ENCODE measurements at regions not wholly inside any gene's neighbourhood (a gene's known extent, or its start where the extent isn't known, plus 50 kb on each side); places are given as distances from the start of the nearest gene placed in this dataset.
"Not testable (repeated sequence)": the region's sequence is repeated elsewhere in the genome, so short reads cannot be mapped to it uniquely, and the experiment has no call there.

- no peak for DNase-seq (ENCODE audit: low spot score)
These were observed 325.4 kb upstream of the MEF2C start for GRCh38 chr5:89208392-89208791.

- no peak for DNase-seq (ENCODE audit: low spot score)
These were observed 321.8 kb upstream of the MEF2C start for GRCh38 chr5:89204756-89205155.

- no peak for DNase-seq (ENCODE audit: low spot score)
These were observed 320.6 kb upstream of the MEF2C start for GRCh38 chr5:89203611-89204010.

DNA sequence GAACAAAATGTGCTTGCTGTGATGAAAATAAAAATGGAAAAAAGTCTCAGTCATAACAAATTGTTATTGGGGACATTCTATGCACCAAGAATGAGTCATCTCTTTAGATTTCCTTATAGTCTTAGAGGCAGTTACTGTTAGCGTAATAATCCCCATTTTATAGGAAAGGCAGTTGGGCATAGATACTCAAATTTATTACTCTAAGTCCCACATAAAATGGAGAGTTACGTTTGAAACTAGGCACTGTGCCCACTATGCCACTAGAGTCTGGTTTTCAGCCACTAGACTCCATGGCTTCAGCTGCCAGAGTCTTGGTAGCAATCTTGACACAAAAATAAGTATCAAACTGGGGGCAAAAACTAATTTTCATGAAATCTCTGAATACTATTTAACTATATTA, 317.9 kb upstream of the MEF2C start:
- no peak for DNase-seq (ENCODE audit: low spot score)

DNA sequence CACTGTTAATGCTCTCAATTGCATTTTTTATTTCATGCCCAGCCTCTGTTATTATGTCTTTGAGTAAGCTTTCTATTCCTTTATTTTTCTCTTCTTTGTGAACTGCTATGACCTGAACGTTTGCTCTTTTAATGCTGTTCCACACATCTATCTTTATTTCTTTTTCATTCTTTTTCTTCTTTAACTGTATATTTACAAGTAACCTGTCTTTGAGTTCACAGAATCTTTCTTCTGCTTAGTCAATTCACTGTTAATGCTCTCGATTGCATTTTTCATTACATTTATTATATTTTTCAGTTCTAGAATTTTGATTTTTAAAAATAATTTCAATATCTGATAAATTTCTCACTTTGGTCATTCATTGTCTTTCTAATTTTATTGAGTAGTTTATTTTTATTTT, 316.3 kb upstream of the MEF2C start:
- no peak for DNase-seq (ENCODE audit: low spot score)

GRCh38 chr5:89191374-89191773, 308.4 kb upstream of the MEF2C start:
- DNase-seq (ENCODE audit: low spot score), result no peak

DNA sequence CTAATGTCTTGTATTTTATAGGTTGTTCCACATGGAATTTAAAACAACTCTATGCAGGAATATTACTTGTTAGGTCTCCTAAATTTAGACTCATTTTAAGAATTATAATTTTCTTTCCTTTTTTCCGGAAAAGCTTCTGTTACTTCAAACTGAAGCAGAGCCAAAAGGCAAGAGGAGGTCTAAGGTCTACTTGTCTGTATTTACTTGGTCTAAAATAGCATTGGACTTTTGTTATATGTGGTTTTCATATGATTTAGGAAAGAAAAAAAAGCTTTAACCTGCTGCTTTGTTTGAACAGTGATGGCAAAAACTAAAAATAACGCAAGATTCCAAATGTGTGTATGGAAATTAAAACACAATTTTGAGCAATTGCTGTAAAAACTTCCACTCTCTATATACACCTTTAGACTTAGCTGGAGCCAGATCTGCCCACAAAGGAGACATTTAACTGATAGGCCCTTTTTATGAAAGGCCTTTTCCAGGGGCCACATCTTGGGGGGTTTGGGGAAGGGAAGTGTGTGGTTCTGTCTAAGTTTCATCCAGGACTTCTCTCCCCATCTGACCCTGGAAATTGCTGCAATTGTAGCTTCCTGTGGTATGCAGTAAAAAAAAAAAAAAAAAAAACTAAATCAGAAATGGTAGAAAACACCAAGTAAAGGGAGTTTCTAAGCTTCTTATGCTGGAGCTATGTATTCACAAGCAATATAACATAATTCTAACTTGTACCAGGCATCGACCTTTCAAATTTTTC, 307.7 kb upstream of the MEF2C start:
- no peak for DNase-seq (ENCODE audit: low spot score)

- DNase-seq (ENCODE audit: low spot score), result no peak
These were observed 305.0 kb upstream of the MEF2C start for GRCh38 chr5:89187883-89188465.

DNA sequence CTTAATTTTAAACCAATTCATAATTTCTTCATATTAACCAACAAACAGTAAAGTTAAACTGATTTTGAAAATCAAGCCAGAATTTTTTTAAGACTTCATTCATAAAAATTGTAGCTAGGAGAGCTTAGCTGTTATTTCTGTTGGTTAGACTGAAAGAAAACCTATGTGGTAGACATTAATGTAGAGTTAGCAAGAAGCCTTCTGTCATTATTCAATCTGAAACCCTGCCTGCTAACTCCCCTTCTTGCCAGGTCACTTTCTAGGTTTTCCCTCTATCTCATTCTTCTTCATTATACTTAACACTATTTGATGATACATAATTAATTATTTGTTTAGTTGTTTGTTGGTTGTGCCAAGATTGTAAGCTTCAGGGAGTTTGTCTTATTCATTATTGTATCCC, 304.3 kb upstream of the MEF2C start:
- no peak for DNase-seq (ENCODE audit: low spot score)

- DNase-seq (ENCODE audit: low spot score), result no peak
These were observed 298.6 kb upstream of the MEF2C start for GRCh38 chr5:89181546-89181945.

- no peak for DNase-seq (ENCODE audit: low spot score)
These were observed 296.7 kb upstream of the MEF2C start for GRCh38 chr5:89179731-89180130.

DNA sequence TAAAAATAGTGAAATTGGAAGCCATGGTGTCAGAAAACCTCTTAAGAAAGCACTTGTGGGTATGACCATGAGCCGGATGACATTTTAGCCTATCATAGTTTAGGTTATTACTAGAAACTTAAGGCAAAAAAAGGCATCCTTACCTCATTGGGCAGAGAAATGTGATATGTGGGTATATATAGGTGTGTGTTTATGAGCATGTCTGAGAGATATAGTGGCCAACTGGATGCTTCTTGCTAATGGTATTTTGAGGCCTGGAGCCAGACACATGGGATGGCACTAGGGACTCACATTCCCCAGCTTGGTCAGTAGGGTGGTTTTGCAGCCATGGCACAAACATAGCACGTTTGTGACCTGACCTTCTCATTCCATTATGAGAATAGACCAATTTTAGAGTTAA, 295.6 kb upstream of the MEF2C start:
- no peak for DNase-seq (ENCODE audit: low spot score)

GRCh38 chr5:89173528-89173927, 290.5 kb upstream of the MEF2C start:
- no peak for DNase-seq (ENCODE audit: low spot score)

DNA sequence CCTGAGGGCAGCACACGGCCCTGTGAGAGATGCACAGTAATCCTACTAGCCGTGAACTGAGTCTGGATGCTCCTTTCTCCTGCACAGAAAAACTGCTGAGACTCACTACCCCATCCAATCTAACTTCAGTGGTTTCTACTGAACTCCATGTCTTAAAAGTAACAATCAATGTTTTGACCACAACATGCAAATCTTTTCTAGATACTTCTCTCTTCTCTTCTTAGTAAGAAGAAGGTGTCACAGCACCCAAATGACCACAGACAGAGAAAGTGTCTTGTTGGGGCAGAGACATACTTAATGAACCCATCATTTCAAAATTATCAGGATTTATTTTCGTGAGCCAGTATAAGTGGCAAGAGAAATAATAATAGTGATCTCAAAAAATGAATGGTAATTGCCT, 285.8 kb upstream of the MEF2C start:
- no peak for DNase-seq (ENCODE audit: low spot score)

DNA sequence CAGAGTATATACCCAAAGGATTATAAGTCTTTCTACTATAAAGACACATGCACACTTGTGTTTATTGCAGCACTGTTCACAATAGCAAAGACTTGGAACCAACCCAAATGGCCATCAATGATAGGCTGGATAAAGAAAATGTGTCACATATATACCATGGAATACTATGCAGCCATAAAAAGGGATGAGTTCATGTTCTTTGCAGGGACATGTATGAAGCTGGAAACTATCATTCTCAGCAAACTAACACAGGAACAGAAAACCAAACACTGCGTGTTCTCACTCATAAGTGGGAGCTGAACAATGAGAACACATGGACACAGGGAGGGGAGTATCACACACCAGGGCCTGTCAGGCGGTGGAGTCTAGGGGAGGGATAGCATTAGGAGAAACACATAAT, 281.7 kb upstream of the MEF2C start:
- not testable (repeated sequence) for DNase-seq (ENCODE audit: low spot score)

DNA sequence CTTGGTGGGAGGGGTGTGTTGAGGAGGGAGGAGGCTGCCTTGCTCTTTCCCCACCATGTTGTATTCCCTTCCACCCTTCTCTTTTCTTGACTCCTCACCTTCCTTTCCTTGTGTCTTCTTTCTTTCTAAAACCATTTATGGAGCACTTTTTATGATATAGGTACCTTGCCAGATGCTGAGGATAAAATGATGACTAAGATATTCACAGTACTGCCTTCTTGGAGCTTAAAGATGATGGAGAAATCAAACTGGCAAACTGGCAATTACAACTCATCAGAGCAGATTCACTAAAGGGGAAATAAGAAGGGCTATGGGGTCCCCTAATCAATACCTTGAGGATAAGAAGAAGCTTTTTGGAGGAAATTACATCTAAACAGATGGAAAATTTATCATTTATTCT, 273.2 kb upstream of the MEF2C start:
- DNase-seq (ENCODE audit: low spot score), result no peak

DNA sequence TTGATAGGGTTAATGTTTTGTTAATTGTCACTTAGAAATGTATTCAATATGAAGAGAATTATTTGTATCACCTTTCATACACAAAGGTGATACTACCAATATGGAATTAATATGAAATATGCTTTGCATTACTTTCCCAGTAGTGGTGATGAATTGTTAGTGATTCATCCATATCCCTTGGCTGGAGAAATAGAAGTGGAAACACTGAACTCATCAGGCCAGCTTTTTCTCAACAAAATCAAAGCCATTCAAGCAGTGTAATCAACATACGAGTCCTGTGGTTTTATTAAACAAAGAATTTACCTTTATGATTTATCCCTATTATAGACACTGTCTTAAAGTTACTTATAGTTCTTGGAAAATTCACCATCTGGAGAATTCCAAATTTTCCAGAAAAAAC, 264.0 kb upstream of the MEF2C start:
- DNase-seq (ENCODE audit: low spot score), result no peak

DNA sequence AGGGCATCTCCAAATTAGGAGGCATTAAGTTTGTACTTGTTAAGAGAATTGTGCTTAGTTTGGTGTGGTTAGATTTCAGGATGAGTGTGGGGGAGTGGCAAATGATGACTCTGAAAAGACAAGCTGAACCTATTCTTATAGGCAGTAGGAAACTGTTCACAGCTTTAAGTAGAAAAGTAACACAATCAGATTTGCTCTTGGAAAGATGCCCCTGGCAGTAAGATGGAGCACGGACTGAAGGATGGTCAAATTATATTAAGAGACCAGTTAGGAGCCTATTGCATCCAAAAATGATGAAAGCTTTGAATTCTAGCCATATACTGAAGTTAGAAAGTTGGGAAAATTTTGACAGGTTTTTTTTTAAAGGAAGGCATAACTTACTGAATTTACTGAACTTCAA, 254.2 kb upstream of the MEF2C start:
- no peak for DNase-seq (ENCODE audit: low spot score)

DNA sequence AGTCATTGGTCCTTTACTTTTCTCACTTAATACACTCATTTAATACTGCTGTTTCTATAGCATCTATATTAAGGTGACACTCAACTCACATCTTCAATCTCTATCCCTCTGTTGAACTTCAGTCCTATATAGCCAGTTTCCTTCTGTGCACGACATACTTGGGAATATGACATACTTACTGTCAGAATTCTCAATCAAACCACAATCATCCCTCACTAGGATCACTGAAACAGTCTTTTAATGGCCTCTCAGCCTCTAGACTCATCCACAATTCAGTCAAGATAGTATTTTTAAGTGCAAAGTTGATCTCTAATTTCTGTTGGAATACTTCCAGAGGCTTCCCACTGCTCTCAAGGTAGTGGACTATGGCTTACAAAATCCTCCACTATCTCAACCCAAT, 251.0 kb upstream of the MEF2C start:
- DNase-seq (ENCODE audit: low spot score), result no peak

DNA sequence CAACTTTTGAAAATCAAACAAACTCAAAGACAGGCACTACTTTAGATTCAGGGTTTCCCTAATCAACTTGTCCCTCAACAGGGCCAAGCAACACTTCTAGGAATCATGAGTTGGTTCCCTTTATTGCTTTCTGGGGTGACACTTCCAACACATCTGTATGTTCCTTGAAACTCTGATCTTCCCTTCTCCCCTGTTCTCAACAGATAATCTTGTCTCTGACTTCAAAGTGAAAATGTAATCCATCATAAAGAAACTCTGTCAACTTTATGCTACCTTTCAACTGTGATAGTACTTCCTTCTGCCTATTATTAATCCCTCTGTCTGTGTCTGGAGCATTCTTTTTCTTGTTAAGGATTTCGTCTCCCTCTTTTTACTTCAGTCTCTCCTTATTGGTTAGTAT, 250.1 kb upstream of the MEF2C start:
- no peak for DNase-seq (ENCODE audit: low spot score)

DNA sequence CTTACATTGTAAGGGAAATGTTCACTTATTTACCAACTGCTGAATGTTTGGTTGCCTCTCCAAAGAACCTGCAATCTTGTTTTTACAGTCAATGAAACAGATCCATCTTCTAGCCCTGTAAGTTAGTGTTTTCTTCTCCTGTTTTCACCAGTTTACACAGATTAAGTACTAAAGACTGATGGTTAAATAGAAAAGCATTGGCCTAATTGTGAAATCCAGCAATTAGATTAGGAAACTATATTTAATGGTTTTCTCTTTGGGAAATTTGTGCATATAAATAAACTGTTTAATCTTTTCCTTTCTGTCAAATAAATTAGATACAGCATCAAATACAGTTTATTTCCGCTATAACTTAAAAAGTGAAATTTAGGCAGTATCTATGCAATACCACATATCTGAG, 247.9 kb upstream of the MEF2C start:
- DNase-seq (ENCODE audit: low spot score), result no peak

GRCh38 chr5:89129941-89130340, 247.0 kb upstream of the MEF2C start:
- no peak for DNase-seq (ENCODE audit: low spot score)

DNA sequence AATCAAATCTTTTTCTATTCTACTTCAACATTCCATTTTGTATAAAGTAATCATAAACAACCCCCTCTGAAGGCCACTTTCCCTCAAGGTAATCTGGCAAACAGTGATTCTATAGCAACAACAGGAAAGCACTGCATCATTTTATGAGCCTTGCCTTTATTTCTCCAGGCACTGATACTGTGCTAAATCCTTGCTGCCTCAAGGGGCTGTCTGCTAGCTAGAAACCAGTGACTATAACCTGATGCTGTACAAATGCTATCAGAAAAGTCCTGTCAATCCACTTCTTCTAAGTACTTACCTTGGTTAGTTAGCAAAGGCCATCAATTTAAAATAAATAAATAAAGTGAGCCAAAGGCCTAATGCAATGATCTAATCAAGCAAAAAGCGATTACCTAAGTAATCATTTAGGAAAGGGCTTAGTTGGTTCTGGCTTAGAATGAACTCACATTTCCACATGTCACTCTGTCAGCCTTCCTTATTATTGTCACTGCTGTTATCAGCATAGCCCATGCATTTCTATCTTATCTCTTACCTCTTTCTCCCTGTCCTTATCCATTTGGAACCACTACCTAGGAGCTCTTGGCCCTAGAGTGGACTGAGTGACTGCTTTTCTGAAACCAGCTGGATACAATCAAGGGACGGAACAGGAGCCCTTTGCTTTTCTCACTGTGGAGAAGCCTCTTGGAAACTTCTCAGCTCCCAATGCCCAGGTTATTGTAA, 246.1 kb upstream of the MEF2C start:
- no peak for DNase-seq (ENCODE audit: low spot score)

DNA sequence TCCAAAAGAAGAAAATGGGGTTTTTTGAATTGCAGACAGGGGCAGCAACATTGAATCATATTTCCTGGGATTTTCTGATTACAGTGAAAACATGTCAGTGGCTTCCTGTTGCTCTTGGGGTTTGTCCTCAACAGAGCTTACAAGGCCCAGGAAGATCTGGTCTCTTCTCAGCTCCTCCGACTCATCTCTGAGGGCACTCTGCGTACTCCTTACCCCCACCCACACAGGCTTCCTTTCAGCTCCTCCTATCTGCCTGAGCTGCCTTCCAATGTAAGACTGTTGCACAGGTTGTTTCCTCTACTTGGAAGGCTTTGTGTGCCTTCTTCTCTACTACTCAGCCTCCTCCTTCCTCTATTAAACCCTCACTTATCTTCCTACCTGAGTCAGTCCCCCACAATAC, 245.1 kb upstream of the MEF2C start:
- DNase-seq (ENCODE audit: low spot score), result no peak

Measured in AG08396 (cell line).